ENCODE measurements at regions not wholly inside any gene's neighbourhood (a gene's known extent, or its start where the extent isn't known, plus 50 kb on each side); places are given as distances from the start of the nearest gene placed in this dataset.

DNA sequence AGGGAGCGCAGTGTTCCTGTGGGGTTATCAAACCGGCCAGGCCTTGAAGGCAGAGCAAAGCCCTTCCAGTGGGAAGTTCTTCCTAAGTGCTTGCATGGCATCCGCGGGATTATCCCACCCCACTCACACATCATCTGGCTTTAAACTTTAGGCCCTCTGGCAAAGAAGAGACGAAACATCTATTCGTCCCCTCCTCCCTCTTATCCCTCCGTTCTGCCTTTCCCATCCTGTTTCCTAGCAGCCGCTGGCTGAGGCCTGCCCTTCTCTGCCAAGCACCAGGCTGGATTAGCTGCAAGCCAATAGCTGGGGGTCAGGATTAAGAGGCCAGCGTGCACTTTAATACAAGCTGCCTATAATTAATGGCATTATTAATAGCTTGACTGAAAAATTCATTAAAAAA is 621.0 kb downstream of the PKHD1 start:
- TF ChIP-seq, protein P1, sequence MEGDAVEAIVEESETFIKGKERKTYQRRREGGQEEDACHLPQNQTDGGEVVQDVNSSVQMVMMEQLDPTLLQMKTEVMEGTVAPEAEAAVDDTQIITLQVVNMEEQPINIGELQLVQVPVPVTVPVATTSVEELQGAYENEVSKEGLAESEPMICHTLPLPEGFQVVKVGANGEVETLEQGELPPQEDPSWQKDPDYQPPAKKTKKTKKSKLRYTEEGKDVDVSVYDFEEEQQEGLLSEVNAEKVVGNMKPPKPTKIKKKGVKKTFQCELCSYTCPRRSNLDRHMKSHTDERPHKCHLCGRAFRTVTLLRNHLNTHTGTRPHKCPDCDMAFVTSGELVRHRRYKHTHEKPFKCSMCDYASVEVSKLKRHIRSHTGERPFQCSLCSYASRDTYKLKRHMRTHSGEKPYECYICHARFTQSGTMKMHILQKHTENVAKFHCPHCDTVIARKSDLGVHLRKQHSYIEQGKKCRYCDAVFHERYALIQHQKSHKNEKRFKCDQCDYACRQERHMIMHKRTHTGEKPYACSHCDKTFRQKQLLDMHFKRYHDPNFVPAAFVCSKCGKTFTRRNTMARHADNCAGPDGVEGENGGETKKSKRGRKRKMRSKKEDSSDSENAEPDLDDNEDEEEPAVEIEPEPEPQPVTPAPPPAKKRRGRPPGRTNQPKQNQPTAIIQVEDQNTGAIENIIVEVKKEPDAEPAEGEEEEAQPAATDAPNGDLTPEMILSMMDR (IDR thresholded peaks at IDR 0.05), result no peak

DNA sequence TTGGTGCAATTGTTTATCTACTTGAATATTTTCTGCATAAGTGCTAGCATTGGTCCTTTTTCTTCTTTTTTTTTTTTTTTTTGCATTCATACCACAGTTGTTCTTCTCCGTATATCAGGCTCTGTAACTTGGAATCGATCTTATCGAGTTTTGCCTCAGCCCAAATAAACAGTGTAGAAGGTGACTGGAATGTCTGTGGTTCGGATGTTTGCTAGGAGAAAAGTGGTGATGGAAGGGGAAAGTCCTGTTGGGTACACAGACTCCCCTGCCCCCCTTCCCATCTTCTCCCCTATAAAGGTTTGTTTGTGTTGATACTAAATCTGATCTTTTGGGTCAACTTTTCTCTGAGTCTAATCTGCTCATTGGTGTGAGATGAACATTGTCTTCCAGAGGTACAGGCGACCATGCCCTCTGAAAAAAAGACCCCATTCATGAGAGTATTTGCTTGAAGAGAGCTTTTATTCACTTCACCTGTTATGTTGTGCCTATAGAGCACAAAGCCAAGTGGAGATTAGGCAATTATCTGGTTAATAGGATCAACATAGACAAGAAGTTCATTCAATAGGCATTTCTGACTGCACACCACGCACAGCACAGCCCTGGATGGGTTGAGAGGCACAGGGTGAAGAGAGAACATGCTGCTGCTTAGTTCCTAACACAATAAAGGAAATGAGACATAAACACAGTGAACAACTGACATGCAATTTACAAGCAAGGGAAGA is 620.0 kb downstream of the PKHD1 start:
- TF ChIP-seq, protein P1 (IDR thresholded peaks at IDR 0.05), result no peak

DNA sequence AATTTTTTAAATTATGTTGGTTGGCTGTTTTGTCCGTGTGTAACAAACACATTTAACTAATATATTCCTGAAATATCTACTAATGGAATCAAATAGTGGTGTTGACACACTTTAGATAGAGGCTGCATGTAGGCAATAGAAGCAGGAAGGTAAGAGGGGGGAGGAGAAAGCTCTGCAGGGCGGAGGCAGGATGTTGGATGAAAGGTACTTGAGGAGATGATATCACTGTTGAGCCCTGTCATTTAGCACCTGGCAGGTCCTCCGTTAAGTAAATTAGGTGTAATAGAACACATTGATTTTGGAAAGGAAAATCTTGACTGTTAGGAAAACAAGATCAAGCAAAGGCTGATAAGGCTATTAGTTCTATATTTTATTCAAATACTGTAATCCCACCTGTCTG is 618.7 kb downstream of the PKHD1 start:
- TF ChIP-seq, protein P1 (IDR thresholded peaks at IDR 0.05), result no peak

DNA sequence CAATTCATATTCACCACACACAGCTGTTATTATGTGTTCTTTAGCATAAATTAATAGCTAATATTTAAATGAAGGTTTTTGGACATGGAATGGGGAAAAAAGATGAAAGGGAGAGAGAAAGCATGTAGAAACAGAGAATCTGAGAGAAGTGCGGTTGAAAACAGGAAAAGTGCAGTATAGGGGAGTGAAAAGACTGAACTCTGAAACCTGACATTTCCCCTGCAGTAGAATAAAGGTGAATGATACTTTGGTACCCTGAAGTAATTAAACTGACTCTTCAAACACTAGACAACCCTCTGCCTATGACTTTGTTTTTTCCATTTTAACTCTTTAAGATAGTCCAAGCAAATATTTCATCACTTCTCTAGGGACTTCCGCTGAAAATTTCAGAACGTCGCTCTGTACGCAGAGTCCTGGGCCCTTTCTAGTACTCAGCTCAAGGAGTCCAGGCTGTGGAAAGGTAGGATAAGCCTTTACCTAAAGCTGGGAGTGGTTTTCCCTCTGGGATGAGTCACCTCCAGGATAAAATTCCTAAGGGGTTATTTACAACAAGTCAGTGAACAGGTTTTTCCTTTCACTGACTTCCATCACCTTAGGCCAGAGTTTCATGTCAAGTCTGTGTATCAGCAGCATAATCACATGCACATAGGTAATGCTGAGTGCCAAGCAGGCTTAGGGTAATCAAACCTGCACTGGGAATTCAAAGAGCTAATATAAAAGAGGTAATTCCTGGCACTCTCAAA is 614.5 kb downstream of the PKHD1 start:
- TF ChIP-seq, protein P1 (IDR thresholded peaks at IDR 0.05), result no peak

DNA sequence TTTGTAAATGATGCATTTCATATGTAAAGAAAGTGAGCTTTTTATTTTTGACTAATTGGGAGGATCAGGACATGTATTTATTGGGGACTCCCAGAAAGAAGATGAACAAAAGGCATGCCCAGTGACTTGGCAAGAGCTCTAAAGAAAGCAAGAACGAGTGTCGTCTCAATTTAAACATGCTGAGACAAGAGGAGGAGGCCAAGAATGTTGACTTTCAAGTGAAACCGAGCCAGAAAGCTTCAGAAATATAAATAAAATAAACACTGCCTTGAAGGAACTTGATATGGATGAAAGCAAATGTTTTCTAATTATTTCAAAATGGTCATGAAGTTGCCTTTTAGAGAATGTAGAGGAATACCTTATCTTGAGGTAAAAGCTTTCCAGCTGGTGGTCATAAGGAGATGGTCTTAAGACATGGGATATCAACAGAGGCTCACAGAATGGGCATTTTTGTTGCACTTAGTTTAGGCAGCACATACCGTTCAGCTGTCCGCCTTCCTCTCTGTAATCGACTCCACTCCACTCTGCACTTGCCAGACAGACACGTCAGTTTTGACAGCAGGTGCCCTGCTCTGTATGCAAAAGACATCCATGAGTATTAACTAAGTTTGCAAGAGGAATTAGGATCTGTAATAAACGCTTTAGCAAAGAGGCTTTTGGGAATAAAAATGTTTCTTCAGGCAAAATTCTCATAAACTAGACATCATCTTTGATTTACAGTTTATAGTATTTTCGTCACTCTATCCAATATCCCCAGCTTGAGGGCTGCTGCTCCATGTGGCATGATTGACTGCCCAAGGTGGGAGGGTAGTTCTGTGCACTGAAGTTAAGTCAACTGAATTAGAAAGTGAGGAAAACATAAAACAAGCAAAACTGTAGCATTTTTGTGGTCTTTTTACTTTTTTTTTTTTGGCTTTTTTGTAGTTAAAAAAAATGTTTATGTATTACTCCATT is 613.1 kb downstream of the PKHD1 start:
- TF ChIP-seq, protein P1 (IDR thresholded peaks at IDR 0.05), result no peak

DNA sequence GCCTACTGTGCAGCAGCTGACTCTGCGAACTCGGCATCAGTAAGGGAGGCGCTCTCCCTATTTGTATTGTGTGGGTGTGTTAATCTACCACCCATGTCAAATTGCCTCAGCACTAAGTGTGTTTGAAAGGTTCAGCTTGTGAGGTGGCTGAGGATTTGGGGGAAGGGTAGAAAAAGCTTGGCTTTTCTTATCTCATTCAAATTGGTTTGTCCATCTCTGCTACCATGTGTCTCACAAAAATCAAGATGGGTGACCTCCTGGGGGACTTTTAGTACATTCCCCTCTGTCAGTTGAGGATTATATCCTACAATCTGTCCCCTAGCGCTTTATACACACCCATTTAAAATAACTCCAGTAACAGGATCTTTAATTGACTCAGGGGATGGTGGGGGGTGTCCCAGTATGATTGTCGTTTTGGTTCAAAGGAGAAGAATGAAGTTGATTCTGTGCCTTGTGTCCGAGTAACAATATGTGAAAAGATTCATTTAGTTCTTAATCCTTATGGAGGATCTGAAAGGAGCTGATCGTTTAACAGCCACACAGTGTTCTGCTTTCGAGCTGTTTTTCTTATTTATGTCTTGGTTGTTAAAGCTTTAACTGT is 609.6 kb downstream of the PKHD1 start:
- TF ChIP-seq, protein P1 (IDR thresholded peaks at IDR 0.05), result no peak

DNA sequence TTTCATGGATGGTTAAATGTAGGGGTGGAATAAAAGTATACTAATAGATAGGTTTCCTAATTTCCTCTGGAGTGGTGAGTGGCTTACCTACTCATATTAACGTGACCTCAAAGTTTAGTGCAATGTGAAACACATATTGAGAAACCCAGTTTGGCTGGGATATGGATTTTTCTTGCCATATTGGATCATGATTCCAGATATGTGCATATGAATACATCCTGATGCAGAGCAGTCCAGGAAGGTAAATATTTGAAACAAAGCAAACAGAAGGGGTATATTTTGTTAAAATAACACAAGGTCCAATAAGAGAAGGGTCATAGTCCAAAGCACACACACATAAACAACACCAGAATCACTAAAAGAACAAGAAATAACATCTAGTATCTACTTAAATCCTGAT is 608.1 kb downstream of the PKHD1 start:
- TF ChIP-seq, protein P1 (IDR thresholded peaks at IDR 0.05), result no peak

Data from LNCAP (cell line).